ENCODE measurements at regions not wholly inside any gene's neighbourhood (a gene's known extent, or its start where the extent isn't known, plus 50 kb on each side); places are given as distances from the start of the nearest gene placed in this dataset.

DNA sequence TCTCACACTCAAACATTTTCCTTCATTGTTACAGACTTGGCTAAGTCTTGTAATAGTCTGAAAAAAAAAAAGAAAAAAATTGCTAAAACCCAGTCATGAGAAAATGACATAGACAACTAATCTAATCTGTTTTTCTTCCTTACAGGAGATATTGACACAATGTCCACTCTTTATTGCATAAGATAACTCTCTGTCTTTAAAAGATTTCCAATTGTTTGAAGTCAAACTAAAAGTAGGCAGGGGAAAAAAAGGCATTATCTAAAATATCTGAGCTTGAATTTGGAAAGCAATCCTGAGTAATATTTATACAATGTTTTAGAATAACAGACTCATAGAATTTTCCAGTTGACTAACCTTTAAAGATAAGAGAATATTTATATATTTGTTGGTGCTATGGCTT lies 233.0 kb upstream of the CEP162 start:
- FAIRE-seq (no peak), DNase-seq (ENCODE audit: low spot score) (no peak), ATAC-seq (no peak)
- Histone ChIP-seq H3K9me3 (ENCODE audit: low read length) (peaks cover 5% of the 10 kb centered on the region; the same call in 1 of the 2 replicates), H3K27me3 (ENCODE audit: control insufficient read depth in 1 of 2, insufficient read depth in 2 of 2, low read length in 2 of 2) (no peaks in the 10 kb centered on the region; a peak in 1 of 5 replicates), H3K4me3 (replicated peaks in 1 of 3; ENCODE audit: insufficient read depth in 1 of 3, low read depth in 2 of 3, low read length in 3 of 3) (no peak overlapping the region), H3K4me2 (ENCODE audit: low read depth, low read length) (no peak overlapping the region), H3K36me3 (replicated peaks in 1 of 2; ENCODE audit: control insufficient read depth in 1 of 2, insufficient read depth in 2 of 2, low read length in 2 of 2) (no peaks in the 10 kb centered on the region), H4K20me1 (ENCODE audit: insufficient read depth, low read length) (no peaks in the 10 kb centered on the region), H3K27ac (ENCODE audit: extremely low read length, insufficient read depth, low read length) (no peak overlapping the region), H2AFZ (ENCODE audit: low read length) (no peak overlapping the region), H3K9ac (ENCODE audit: insufficient read depth, low read depth, low read length) (no peak overlapping the region), H3K4me1 (ENCODE audit: insufficient read depth, low read length) (no peaks in the 10 kb centered on the region), H3K79me2 (ENCODE audit: insufficient read depth, low read length) (no peaks in the 10 kb centered on the region)
- in situ Hi-C loops (cut with HindIII; ENCODE audit: extremely low pct_ligation_motif_present, low pct_unique_long_range_greater_than_20kb), result no loop called here
- no TSS peak for BruUV-seq (replicated peaks)
- ChIA-PET POLR2A (no interaction called here), CTCF (ENCODE audit: low intra/inter-chr PET ratio, low total read pairs) (no interaction called here)
- intact Hi-C loops (cut with micrococcal nuclease; ENCODE audit: unreplicated experiment), result no loop called here
- TF ChIP-seq ZNF329 (CRISPR knock-in tag; IDR thresholded peaks at IDR 0.05; ENCODE audit: low read depth) (no peak), ZNF790 (CRISPR knock-in tag; IDR thresholded peaks at IDR 0.05; ENCODE audit: borderline replicate concordance) (no peak), TBL1XR1 (IDR thresholded peaks at IDR 0.05; ENCODE audit: borderline replicate concordance, low read length, partially characterized antibody) (no peak), DR1 (CRISPR knock-in tag; IDR thresholded peaks at IDR 0.05) (no peak), AKAP8 (CRISPR knock-in tag; IDR thresholded peaks at IDR 0.05) (no peak), JUNB (CRISPR knock-in tag; IDR thresholded peaks at IDR 0.05; ENCODE audit: borderline replicate concordance) (no peak), NR3C1 (CRISPR knock-in tag; IDR thresholded peaks at IDR 0.05) (no peak)
- TF ChIP-seq, protein P1, sequence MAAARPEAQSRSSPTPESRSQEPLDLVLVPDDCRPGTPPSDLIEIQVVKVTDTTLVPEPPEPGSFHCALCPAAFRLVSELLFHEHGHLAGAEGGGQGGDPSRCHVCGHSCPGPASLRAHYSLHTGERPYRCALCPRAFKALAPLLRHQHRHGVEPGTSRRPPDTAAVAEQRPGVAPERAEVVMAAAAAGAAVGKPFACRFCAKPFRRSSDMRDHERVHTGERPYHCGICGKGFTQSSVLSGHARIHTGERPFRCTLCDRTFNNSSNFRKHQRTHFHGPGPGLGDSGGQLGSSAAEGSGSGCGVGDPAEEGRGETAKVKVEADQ (CRISPR knock-in tag; IDR thresholded peaks at IDR 0.05; ENCODE audit: borderline replicate concordance), result no peak
- TF ChIP-seq, protein P2, sequence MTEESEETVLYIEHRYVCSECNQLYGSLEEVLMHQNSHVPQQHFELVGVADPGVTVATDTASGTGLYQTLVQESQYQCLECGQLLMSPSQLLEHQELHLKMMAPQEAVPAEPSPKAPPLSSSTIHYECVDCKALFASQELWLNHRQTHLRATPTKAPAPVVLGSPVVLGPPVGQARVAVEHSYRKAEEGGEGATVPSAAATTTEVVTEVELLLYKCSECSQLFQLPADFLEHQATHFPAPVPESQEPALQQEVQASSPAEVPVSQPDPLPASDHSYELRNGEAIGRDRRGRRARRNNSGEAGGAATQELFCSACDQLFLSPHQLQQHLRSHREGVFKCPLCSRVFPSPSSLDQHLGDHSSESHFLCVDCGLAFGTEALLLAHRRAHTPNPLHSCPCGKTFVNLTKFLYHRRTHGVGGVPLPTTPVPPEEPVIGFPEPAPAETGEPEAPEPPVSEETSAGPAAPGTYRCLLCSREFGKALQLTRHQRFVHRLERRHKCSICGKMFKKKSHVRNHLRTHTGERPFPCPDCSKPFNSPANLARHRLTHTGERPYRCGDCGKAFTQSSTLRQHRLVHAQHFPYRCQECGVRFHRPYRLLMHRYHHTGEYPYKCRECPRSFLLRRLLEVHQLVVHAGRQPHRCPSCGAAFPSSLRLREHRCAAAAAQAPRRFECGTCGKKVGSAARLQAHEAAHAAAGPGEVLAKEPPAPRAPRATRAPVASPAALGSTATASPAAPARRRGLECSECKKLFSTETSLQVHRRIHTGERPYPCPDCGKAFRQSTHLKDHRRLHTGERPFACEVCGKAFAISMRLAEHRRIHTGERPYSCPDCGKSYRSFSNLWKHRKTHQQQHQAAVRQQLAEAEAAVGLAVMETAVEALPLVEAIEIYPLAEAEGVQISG (CRISPR knock-in tag; IDR thresholded peaks at IDR 0.05), result no peak
- TF ChIP-seq, protein P3, sequence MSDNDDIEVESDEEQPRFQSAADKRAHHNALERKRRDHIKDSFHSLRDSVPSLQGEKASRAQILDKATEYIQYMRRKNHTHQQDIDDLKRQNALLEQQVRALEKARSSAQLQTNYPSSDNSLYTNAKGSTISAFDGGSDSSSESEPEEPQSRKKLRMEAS (IDR thresholded peaks at IDR 0.05), result no peak
- TF ChIP-seq, protein P4, sequence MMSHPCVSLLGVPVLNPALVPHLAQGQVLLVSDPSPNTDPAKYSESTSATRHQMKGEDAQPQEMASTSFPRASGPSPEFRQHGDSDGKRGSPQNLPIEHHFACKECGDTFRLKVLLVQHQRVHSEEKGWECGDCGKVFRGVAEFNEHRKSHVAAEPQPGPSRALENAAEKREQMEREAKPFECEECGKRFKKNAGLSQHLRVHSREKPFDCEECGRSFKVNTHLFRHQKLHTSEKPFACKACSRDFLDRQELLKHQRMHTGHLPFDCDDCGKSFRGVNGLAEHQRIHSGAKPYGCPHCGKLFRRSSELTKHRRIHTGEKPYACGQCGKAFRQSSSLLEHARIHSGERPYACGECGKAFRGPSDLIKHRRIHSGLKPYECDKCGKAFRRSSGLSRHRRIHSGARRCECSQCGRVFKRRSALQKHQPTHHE (CRISPR knock-in tag; IDR thresholded peaks at IDR 0.05; ENCODE audit: borderline replicate concordance), result no peak
- TF ChIP-seq, protein P5, sequence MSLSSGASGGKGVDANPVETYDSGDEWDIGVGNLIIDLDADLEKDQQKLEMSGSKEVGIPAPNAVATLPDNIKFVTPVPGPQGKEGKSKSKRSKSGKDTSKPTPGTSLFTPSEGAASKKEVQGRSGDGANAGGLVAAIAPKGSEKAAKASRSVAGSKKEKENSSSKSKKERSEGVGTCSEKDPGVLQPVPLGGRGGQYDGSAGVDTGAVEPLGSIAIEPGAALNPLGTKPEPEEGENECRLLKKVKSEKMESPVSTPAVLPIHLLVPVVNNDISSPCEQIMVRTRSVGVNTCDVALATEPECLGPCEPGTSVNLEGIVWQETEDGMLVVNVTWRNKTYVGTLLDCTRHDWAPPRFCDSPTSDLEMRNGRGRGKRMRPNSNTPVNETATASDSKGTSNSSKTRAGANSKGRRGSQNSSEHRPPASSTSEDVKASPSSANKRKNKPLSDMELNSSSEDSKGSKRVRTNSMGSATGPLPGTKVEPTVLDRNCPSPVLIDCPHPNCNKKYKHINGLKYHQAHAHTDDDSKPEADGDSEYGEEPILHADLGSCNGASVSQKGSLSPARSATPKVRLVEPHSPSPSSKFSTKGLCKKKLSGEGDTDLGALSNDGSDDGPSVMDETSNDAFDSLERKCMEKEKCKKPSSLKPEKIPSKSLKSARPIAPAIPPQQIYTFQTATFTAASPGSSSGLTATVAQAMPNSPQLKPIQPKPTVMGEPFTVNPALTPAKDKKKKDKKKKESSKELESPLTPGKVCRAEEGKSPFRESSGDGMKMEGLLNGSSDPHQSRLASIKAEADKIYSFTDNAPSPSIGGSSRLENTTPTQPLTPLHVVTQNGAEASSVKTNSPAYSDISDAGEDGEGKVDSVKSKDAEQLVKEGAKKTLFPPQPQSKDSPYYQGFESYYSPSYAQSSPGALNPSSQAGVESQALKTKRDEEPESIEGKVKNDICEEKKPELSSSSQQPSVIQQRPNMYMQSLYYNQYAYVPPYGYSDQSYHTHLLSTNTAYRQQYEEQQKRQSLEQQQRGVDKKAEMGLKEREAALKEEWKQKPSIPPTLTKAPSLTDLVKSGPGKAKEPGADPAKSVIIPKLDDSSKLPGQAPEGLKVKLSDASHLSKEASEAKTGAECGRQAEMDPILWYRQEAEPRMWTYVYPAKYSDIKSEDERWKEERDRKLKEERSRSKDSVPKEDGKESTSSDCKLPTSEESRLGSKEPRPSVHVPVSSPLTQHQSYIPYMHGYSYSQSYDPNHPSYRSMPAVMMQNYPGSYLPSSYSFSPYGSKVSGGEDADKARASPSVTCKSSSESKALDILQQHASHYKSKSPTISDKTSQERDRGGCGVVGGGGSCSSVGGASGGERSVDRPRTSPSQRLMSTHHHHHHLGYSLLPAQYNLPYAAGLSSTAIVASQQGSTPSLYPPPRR (CRISPR knock-in tag; IDR thresholded peaks at IDR 0.05; ENCODE audit: borderline replicate concordance), result no peak
- TF ChIP-seq, protein P6, sequence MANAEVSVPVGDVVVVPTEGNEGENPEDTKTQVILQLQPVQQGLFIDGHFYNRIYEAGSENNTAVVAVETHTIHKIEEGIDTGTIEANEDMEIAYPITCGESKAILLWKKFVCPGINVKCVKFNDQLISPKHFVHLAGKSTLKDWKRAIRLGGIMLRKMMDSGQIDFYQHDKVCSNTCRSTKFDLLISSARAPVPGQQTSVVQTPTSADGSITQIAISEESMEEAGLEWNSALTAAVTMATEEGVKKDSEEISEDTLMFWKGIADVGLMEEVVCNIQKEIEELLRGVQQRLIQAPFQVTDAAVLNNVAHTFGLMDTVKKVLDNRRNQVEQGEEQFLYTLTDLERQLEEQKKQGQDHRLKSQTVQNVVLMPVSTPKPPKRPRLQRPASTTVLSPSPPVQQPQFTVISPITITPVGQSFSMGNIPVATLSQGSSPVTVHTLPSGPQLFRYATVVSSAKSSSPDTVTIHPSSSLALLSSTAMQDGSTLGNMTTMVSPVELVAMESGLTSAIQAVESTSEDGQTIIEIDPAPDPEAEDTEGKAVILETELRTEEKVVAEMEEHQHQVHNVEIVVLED (CRISPR knock-in tag; IDR thresholded peaks at IDR 0.05; ENCODE audit: borderline replicate concordance), result no peak
